ENCODE measurements at regions not wholly inside any gene's neighbourhood (a gene's known extent, or its start where the extent isn't known, plus 50 kb on each side); places are given as distances from the start of the nearest gene placed in this dataset.
"Not testable (repeated sequence)": the region's sequence is repeated elsewhere in the genome, so short reads cannot be mapped to it uniquely, and the experiment has no call there.

DNA sequence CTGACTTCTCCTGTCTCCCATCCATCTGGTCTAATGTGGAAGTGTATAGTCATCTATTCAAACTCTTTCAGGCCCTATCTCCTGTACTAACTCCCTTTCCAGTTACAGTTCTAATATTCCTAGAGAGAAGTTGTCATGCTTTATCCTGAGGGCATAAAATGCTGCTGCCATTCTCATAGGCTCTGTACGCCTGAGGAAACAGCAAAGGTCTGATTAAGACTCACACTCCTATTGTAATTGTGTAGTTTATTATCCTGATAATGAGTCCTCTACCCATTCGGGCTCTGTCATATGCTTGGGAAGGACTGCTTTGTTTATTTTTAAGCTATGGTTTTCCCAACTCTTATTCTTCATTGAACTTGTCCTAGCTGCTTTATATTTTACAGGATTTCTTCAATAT, 290.4 kb downstream of the TMEM38B start:
- no peak for DNase-seq

DNA sequence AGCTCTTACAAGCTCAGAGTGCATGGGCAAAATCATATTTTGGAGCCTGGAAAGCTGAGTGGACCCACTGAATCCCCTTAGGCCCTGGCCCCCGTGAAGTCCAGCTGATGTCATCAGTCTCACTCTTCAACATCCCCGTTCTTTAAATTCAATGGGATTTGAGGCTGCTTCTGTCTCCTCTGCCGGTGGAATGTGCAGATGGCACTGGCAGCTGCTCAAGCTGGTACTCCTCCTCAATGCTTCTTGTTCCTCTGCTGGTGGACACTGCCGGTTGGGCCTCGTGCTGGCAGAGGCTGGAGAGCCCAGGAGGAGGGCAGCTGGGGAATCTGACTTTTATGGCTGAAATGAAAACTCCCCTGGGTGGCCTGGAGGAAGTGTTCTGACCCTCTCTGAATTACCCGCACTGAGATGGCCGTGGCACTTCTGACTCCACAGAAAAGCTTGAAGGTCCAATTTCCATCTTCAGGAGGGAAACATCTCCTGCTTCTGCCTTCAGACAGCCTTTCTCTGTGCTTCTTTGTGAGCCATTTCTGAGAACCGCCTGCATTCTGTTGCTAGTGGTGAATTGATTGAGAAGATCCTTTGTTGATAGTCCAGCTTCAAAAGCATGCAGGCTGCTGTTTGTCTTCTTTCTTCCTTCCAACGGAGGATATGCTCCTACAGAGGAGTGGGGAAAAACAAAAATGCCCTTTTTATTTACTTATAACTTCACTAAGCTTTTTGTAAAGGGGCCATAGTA, 298.9 kb downstream of the TMEM38B start:
- DNase-seq: peak; percentile 72

DNA sequence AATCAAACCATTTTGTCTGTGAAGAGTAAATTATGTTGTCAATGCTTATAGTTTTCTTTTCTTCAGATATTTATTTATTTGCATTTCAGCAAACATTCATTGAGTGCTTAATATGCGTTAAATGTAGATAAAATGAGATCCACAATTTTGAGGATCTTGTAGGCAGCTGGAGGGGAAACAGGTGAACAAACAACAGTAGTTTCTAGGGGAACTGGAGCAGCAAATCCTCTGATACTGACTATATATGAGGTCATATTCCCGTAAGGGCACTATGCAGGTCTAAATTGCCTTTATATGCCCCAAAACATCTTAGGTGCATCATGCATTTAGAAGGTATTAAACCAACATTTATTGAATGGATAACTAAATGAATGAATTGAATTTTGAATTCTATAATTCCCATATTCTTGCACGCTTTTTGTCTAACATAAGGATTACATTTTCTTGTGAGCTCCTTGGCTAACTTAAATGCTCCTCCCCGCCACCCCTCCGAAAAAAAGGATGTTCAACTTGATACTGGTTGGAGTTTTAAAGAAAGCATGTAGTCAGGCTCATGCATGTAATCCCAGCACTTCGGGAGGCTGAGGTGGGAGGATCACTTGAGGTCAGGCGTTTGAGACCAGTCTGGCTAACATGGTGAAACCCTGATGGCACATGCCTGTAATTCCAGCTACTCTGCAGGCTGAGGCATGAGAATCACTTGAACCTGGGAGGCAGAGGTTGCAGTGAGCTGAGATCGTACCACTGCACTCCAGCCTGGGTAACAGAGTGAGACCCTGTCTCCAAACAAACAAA, 299.8 kb downstream of the TMEM38B start:
- no peak for DNase-seq

DNA sequence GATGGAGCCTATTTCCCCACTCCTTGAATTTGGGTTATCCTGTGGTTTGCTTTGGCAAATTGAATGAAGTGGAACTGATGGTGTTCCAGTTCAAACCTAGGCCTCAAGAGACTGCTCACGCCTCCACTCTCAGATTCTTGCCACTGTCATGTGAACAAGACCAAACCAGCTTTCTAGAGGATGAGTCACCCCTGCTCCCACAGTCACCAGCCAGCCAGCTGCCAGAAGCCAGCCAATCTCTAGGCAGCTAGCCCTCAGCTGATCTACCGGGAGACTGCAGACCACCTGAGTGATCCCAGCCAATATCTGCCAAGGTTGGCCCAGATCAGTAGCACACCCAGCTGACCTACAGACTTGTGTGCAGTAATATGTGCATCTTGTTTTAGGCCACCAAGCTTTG, 300.6 kb downstream of the TMEM38B start:
- DNase-seq: no peak

DNA sequence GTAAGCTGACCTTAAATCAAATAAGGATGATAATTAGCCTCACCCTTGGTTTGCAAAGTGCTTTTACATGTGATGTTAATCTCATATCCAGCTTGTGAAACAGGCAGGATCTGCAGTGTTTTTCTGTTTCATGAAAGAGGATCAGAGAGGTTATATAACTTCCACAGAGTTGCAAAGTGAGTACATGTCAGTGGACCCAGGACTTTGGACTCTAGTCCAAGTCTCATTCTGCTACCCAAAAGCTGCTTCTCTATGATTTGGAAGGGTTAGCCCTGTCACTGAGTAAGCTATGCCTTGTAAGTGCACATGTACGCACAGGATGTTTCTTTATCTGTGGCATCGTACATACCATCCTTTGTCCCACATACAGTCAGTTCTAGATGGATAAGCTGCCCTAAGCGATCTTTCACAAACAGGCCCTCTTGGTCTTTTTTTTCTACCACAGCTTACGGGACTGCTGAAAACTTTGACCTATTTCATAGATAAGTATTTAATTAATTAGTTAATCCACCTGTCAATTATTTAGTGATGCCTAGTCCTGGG, 322.9 kb downstream of the TMEM38B start:
- DNase-seq: no peak

DNA sequence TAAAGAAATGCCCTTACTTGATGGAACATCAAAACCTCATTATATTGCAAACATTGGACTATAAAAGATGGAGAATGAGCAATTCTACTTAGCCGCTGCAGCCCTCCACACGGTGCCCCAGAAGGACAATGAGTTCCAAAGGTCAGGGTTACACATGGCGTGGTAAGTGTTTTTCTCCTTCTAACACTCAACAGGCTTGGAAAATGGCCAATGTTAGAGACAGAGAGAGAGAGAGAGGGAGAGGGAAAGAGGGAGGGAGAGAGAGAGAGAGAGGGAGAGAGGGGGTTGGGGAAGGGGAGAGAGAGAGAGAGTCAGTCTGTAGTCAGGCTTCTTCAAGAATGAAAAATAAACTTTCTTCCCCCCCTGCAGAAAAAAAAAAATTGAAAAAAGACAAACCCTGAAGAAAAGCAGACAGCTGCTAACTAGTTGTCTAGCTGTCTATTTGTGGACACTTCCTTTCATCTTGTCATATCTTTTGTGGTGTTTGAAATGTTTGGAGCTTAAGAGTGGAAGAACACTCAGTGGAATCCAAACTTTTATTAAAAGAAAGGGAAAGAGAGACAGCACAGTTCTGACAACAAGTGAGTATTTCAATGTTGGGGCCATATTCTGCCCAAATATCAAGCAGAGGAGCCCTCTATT, 324.8 kb downstream of the TMEM38B start:
- DNase-seq: no peak

DNA sequence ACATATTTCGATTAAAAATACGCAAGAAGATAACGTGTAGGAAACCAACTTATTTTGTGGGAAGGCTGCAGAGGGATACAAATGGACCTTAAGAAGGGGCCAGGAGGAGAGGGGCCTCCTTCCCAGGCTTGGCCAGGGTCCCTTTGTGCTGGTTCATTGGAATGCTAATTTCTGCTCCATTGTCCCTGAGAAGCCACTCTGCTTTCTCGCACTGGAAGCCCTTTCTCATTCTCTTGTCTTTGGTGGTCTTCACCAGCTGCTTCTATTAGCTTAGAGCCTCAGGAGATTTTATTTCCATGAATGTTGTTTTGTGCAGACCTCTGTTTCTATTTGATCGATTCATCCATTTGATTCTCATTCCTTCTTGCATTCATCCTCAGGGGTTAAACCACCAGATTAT, 325.4 kb downstream of the TMEM38B start:
- DNase-seq: no peak

DNA sequence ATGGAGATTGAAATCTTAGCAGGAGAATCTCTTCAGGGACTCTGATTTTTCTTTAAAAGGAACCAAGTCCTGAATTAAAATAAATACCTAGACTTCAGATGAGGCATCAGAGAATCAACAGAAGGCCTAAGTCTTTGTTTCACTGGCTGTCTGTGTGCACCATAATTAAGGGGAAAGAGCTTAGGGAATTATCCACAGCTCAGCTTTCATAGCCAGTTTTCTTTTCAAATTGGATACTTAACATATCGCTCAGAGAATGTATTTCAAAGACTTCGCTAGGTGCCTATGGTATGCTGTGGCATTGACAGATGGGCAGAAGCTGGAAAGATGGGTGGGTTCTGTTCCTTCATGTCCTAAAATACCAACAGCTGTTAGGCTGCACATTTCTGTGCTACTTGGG, 325.8 kb downstream of the TMEM38B start:
- no peak for DNase-seq

DNA sequence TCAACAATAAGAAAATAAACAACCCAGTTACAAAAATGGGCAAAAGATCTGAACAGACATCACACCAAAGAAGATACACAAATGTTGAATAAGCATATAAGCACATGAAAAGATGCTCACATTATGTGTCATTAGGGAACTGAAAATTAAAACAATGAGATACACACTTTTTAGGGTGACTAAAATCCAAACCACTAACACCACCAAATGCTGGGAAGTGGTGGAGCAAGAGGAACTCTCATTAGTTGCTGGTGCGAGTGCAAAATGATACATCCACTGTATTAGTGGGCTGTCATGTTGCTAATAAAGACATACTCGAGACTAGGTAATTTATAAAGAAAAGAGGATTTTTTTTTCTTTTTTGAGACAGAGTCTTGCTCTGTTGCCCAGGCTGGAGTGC, 329.1 kb downstream of the TMEM38B start:
- DNase-seq: no peak

DNA sequence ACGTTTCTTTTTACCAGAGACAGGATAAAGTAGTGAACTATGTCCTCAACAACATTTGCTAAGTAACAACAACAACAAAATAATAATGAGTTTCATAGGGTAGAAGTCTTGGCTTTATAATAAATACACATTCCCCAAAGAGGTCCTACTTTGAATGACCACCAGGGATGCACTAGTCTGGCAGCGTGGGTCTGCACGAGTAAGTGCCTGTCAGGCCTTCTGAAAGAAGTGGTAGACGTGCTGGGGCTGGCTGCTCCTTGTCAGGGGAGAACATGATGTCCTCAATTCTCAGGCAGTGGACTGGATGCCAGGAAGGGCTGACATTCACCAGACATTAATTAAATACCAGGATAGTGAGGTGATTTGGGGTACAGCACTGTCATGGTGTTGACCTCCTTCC, 331.1 kb downstream of the TMEM38B start:
- DNase-seq: no peak

DNA sequence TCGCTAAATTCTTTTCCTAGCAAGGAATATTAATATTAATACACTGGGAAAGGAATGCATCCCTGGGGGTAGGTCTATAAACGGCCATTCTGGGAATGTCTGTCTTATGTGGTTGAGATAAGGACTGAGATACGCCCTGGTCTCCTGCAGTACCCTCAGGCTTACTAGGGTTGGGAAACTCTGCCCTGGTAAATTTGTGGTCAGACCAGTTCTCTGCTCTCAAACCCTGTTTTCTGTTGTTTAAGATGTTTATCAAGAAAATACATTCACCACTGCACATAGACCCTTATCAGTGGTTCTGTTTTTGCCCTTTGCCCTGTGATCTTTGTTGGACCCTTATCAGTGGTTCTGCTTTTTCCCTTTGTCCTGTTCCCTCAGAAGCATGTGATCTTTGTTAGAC, 335.8 kb downstream of the TMEM38B start:
- DNase-seq: not testable (repeated sequence)

DNA sequence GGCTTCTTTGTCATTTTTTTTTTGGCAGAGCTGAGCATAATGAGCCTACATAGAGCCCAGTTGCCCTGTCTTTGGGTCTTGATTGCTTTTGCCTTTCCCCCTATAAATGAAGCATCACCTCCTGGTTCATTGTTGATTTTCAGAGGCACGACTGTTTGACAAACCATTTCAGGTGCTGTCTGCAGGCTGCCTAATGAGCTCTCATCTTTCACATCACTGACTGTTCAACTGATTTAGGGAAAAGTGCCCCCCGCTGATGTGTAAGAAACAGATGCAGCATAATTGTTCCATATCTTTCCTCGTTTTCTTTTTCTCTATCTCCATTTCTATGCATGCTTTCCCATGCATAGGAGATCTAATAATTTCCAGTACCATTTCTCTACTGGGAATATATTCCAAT, 338.6 kb downstream of the TMEM38B start:
- no peak for DNase-seq

DNA sequence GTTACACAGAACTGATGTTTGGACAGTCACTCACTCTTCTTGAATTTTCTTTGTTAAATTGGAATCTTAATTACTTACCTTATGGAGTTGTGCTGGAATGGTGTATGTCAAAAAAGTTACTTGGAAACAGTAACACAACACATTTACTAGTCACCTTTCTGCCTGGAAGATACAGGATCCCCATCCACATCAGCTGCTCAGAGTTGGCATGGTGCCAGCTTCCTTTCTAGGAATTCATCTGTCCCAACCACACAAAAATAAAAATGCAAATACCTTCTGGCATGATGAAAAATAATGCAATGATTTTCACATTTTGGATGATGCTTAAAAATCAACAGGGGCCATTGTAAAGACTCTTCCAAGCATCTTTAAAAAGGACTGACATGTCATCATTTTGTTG, 341.5 kb downstream of the TMEM38B start:
- no peak for DNase-seq

DNA sequence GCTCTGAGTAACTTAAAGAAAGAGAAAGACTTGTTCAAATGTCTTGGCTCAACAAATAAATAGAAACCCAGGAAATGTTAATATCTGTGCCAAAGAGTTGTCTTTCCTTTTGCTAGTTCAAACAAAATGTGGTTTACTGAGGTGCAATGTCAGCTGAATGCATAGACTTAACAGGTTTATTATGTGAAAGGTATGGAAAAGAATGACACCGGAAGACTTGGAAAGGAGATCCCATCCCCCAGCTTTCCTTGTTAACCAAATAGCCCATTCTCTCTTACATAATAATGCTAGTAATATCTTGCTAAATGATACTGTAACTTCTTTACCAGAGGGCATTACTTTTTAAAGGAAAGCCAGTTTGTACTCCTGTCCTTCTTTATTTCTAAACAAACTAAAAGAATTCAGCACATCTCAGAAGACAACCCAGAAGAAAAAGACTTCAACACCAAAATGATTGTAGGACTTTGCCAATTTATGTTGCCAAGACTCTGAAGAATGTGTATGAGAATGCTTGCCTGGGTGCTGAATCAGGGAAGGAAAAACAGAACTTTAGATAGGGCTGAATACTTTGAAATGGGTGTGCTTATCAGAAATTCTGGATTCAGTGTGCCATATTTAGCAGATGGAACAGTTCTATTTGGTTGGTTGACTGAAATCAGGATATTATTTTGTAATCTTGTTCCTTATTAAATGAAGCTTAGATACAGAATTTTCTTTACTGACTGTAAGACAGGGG, 344.1 kb downstream of the TMEM38B start:
- DNase-seq: no peak

DNA sequence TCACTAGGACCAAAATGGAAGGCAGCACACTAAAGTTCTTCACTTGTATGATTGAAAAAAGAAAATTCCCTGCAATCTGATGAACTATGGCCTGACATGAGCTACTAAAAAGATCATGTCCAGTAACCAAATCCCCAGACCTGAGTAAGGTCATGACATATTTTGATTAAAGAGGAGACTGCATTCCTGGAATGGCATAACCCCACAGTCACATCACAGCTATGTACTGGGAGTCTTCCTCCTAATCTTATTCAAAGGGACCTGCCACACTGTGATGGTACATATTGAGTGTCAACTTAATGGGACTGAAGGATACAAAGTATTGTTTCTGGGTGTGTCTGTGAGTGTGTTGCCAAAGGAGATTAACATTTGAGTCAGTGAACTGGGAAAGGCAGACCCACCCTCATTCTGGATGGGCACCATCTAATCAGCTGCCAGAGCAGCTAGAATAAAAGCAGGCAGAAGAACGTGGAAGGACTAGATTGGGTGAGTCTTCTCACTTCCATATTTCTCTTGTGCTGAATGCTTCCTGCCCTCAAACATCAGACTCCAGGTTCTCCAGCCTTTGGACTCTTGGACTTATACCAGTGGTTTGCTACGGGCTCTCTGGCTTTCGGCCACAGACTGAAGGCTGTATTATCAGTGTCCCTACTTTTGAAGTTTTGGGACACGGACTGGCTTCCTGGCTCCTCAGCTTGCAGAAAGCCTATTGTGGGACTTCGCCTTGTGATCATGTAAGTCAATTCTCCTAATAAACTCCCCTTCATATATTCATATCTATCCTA, 345.0 kb downstream of the TMEM38B start:
- DNase-seq: no peak

DNA sequence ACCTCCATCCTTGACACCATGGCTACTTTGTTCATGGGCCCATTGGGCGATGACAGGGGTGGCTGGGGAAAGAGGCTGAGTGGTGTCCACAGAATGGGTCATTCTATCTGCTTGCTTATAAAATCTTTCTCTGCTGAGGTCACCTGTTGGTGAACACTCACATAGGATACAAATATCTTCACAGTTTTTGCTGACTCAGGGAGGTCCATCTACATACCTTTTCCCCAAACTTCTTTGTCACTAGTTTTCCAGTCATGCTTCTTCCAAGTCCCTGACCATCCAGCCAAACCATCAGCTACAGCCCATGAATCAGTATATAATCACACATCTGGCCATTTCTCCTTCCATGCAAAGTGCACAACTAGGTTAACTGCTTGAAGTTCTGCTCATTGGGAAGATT, 347.6 kb downstream of the TMEM38B start:
- DNase-seq: not testable (repeated sequence)

DNA sequence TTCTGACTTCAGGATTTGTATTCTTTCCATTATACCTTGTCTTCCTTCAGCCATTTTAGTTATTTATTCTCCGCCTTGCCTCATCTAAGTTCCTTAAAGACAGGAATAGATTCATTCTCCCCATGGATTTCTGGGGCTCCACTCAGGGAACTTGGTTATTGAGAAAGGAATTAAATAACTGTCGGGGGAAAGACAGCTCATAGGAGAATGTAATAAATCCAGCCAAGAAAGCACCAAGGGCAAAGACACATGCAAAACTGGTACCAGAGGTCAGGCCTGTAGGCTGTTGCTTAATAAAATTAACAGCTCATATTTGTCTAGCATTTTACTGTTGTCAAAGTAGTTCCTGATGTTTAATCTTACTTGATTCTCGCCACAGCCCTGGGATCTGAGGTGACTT, 357.2 kb downstream of the TMEM38B start:
- no peak for DNase-seq

DNA sequence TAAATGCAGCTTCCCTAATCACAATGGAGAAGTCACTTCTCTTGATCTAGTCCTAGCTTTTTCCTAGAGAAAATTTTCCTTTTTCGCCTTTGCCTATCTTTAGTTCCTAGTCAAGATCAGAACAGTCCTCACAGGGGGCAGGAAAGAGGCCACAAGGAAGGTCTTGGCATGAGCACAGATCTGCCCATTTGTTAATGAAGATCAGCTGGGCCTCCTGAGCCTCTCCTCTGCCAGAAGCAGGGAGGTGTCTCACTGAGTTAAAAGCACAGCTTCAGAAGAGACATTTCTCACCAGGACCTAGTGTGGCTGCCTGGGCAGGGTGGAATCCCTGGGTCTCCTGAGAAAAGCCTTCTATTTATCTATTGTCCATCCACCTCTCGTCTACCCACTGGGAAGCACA, 357.8 kb downstream of the TMEM38B start:
- no peak for DNase-seq

DNA sequence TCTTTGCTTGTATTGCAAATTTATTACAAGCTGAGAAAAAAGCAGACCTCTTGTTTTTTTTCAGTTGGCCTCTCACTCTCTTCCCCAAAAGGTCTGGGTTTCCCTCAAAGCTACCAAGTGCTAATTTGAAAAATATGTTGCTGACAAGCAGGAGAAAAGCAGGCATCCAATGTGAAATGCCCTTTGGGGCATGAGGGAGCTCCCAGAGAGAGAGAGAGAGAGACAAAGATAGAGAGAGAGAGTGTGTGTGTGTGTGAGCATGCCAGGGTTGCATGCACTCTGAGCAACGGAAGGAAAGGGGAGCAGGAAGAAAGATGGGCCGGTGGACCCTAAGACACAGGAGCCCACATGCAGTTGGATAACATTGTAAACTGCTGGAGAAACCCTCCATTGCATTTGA, 358.4 kb downstream of the TMEM38B start:
- no peak for DNase-seq

DNA sequence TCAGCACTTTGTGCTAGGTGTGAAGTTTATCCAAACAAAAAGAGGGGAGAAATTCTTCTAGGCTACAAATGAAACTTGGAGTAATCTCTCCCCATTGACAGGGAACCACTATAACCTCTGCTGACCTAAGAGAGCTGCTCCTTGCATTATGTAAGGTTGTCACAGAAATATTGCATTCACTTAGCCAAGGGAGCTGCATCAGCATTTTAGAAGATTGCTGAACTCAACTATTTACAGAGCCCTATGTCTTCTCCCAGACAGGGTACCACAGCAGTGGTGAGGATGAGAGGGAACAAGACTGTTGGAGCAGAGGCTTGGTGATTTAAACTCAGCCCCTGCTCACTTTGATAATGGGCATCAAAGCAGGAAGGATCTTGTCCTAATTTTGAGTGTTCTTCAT, 362.0 kb downstream of the TMEM38B start:
- no peak for DNase-seq

DNA sequence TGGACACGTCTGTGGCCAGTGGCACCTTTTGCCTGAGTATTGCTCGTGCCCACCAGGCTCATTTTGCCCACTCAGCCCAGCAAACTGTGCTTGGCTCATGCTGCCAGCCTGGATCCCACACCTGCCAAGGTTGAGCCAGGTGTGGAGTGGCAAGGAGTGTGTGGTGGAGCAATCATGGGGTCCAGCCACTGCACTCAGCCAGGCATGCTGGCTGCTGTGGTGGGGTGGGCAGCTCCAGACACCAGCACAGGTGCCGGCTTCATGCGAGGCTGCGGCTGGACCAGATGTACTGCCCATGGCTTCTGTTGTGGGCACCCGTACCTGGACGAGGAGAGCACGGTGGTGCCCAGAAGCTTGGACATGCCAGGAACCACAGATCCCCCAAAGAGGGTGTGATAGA, 364.1 kb downstream of the TMEM38B start:
- DNase-seq: no peak

DNA sequence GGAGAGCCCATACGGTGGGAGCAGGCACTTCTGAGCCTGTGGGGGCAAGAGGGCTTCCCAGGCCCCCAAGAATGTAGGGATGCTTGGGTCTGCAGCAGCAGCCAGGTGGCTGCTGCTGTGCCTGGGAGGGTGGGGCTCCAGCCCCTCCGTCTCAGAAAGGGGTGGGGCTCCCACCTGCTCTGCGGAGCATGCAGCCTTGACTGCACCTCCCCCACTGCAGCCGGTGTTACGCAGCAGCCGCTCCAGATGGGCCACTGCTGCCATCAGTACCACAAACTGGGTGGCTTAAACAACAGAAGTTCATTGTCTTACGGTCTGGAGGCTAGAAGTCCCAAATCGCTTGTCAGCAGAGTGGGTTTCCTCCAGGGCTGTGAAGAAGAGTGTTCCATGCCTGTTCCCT, 365.5 kb downstream of the TMEM38B start:
- DNase-seq: no peak
